ENCODE measurements at regions not wholly inside any gene's neighbourhood (a gene's known extent, or its start where the extent isn't known, plus 50 kb on each side); places are given as distances from the start of the nearest gene placed in this dataset.

DNA sequence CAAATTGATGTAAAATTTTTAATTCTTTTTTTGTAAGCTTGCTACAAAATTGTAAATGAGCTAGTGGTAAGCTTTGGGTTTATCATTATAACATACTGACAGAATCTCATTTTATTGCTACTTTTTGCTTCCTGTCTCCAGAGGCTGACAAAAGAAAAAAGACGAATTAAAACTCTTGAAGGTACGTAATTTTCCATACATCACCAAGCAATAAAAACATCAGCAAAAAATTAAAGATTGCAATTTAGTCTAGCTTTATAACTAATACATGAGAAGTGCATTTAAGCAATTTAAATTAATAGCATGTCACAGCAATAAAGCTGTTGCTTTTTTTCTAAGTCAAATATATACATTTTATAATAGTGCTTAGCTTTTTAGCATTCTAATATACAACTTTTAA is 94.6 kb upstream of the SNTG2 start:
- H3K36me3 ChIP-seq: no peaks in the 10 kb centered on the region
- no peaks in the 10 kb centered on the region for H3K4me1 ChIP-seq
- TF ChIP-seq, protein P1, sequence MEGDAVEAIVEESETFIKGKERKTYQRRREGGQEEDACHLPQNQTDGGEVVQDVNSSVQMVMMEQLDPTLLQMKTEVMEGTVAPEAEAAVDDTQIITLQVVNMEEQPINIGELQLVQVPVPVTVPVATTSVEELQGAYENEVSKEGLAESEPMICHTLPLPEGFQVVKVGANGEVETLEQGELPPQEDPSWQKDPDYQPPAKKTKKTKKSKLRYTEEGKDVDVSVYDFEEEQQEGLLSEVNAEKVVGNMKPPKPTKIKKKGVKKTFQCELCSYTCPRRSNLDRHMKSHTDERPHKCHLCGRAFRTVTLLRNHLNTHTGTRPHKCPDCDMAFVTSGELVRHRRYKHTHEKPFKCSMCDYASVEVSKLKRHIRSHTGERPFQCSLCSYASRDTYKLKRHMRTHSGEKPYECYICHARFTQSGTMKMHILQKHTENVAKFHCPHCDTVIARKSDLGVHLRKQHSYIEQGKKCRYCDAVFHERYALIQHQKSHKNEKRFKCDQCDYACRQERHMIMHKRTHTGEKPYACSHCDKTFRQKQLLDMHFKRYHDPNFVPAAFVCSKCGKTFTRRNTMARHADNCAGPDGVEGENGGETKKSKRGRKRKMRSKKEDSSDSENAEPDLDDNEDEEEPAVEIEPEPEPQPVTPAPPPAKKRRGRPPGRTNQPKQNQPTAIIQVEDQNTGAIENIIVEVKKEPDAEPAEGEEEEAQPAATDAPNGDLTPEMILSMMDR (IDR thresholded peaks at IDR 0.05): no peak
- TF ChIP-seq POLR2A (IDR thresholded peaks at IDR 0.05): no peak
- no peak for TF ChIP-seq EP300 (IDR thresholded peaks at IDR 0.05)
- no peak for DNase-seq (ENCODE audit: low spot score in 2 of 2)
- no peak overlapping the region for H3K27ac ChIP-seq
- no peaks in the 10 kb centered on the region for H3K27me3 ChIP-seq
- 59 to 68% methylated on average over 2 of the region's 2 CpGs for WGBS, 2 donors
- H3K9me3 ChIP-seq: no peaks in the 10 kb centered on the region
- H3K4me3 ChIP-seq: no peak overlapping the region

DNA sequence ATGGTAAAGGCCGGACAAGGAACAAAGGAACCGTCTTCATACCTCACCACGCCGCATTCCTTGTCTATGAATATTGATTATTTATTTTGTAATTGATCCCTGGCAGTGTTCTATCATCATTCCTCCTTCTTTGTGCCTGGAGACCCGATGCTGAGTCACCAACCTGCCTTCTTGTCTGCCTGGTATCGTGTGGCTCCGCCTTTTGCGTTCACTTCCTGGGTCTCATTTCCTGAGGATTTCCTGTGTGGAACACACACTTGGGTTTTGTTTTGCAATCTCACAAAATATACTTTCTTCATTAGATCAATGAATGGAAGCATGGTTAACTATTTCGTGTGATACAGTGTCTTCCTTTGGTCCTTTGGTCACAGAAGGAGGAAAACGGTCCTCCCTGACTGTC is 95.5 kb upstream of the SNTG2 start:
- no peak for TF ChIP-seq POLR2A (IDR thresholded peaks at IDR 0.05)
- TF ChIP-seq, protein P1 (IDR thresholded peaks at IDR 0.05): no peak
- TF ChIP-seq EP300 (IDR thresholded peaks at IDR 0.05): no peak
- Histone ChIP-seq H3K4me3 (no peak overlapping the region), H3K27ac (no peak overlapping the region), H3K9me3 (no peaks in the 10 kb centered on the region), H3K27me3 (no peaks in the 10 kb centered on the region), H3K36me3 (no peaks in the 10 kb centered on the region), H3K4me1 (no peaks in the 10 kb centered on the region)
- WGBS, 2 donors: 76 to 78% methylated on average over 10 of the region's 10 CpGs
- no peak for DNase-seq (ENCODE audit: low spot score in 2 of 2)

DNA sequence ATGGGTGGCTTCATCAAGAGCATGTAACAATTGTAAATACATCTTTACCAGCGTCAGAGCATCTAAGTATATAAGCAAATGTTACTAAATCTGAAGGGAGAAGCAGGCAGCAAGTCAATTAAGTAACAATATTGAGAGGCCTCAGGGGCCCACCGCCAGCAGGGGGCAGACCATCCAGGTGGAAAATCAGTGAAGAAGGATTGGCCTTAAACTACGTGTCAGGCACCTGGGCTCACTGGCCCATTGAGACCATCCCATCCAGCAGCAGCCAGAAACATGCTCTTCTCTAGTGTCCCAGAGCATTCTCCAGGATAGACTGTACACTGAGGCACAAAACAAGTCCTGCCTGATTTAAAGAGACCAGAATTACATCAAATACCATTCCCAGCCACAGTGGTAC is 96.2 kb upstream of the SNTG2 start:
- H3K27ac ChIP-seq: no peak overlapping the region
- no peaks in the 10 kb centered on the region for H3K27me3 ChIP-seq
- no peak overlapping the region for H3K4me3 ChIP-seq
- TF ChIP-seq, protein P1 (IDR thresholded peaks at IDR 0.05): peak; percentile 12 to 45 (median 29)
- no peak for TF ChIP-seq POLR2A (IDR thresholded peaks at IDR 0.05)
- H3K4me1 ChIP-seq: no peaks in the 10 kb centered on the region
- WGBS, 2 donors: 41 to 45% methylated on average over 3 of the region's 3 CpGs
- H3K36me3 ChIP-seq: no peaks in the 10 kb centered on the region
- no peaks in the 10 kb centered on the region for H3K9me3 ChIP-seq
- peak in 1 of 2 donors; percentile 36 for DNase-seq (ENCODE audit: low spot score in 2 of 2)

DNA sequence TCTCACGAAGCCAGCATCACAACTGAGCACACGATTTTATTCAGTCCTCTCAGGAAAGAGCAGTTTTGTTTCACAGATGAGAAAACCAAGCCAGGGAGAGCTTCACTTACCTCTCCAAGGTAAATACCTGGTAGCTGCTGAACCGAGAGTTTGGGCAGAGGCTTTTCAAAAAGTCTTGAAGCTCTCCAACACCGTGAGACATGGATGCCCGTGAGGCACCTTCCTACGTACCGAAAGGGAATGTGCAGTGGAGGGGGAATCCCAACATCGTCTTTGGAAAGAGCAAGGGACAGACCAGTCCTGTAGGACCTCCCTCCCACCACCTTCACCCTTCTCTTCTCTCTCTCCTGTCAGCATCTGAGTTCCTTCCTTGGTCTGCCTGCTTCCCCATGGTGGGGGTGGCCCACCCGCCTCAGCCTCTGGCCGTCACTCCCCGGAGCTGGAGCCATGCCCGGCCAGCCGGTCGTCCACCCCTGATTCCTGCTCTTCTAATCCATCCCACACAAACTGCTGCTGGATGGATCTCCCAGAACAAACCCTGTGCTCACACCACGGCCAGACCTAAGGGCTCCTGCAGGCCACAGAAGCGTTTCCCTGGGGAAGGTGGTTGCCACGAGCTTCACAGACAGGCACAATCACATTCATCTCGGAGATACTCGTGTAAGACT is 97.3 kb upstream of the SNTG2 start:
- no peak for DNase-seq (ENCODE audit: low spot score in 2 of 2)
- Histone ChIP-seq H3K27me3 (no peaks in the 10 kb centered on the region), H3K27ac (no peak overlapping the region), H3K4me3 (no peak overlapping the region), H3K36me3 (no peaks in the 10 kb centered on the region), H3K4me1 (no peaks in the 10 kb centered on the region), H3K9me3 (no peaks in the 10 kb centered on the region)
- WGBS, 2 donors: 67 to 70% methylated on average over 19 of the region's 19 CpGs
- TF ChIP-seq EP300 (IDR thresholded peaks at IDR 0.05): no peak
- TF ChIP-seq, protein P1 (IDR thresholded peaks at IDR 0.05): no peak
- TF ChIP-seq POLR2A (IDR thresholded peaks at IDR 0.05): no peak

DNA sequence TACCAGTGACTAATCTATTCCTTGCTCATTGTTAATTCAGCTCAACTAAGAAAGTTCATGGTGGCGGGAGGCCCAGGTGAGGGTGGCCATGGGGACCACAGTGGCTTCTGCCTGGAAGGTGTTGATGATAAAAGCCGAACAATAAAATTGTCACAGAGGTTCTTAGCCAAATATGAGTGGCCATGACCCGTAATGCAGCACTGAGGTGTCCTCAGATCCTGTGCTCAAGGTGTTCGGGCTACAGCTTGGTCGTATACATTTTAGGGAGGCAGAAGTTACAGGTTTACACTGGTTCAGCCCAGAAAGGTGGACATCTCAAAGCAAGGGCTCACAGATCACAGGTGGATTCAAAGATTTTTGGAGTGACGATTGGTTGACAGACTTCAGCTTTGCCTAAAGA is 98.5 kb upstream of the SNTG2 start:
- no peak overlapping the region for H3K4me3 ChIP-seq
- 89 to 96% methylated on average over 6 of the region's 6 CpGs for WGBS, 2 donors

More for the DNA sequence above, 98.5 kb upstream of the SNTG2 start:
- H3K27me3 ChIP-seq: no peaks in the 10 kb centered on the region
- no peaks in the 10 kb centered on the region for H3K36me3 ChIP-seq
- H3K27ac ChIP-seq: no peak overlapping the region
- DNase-seq (ENCODE audit: low spot score in 2 of 2): no peak
- no peaks in the 10 kb centered on the region for H3K9me3 ChIP-seq
- no peaks in the 10 kb centered on the region for H3K4me1 ChIP-seq
- TF ChIP-seq POLR2A (IDR thresholded peaks at IDR 0.05) (no peak), EP300 (IDR thresholded peaks at IDR 0.05) (no peak)
- TF ChIP-seq, protein P1 (IDR thresholded peaks at IDR 0.05): no peak
